NT2/D1 (cell line): ENCODE measurements at regions not wholly inside any gene's neighbourhood (a gene's known extent, or its start where the extent isn't known, plus 50 kb on each side); places are given as distances from the start of the nearest gene placed in this dataset.

Experiments used
- SUZ12 ChIP-seq: IDR thresholded peaks from 2 replicates; pipeline ENCODE4 v1.6.1; 2011; ENCODE audit not compliant: insufficient read length, insufficient read depth; ENCODE audit errors: extremely low read depth
- YY1 ChIP-seq: IDR thresholded peaks from 2 replicates; pipeline ENCODE4 v1.6.1; 2011; ENCODE audit not compliant: insufficient read length, insufficient read depth

- TF ChIP-seq YY1 (no peak), SUZ12 (no peak)
Measured at GRCh38 chr1:172970186-172970585, 80.6 kb downstream of the TNFSF18 start.
